ENCODE measurements at regions not wholly inside any gene's neighbourhood (a gene's known extent, or its start where the extent isn't known, plus 50 kb on each side); places are given as distances from the start of the nearest gene placed in this dataset.

GRCh38 chr3:160125258-160125657 is 100.0 kb upstream of the C3orf80 start:
- Histone ChIP-seq H2AFZ (ENCODE audit: low read length) (no peak overlapping the region), H3K27me3 (ENCODE audit: low read length) (no peaks in the 10 kb centered on the region), H3K79me2 (ENCODE audit: low read length) (no peaks in the 10 kb centered on the region), H4K20me1 (ENCODE audit: low read length) (no peaks in the 10 kb centered on the region), H3K36me3 (ENCODE audit: low read depth, low read length) (no peaks in the 10 kb centered on the region), H3K9ac (ENCODE audit: low read length) (no peak overlapping the region), H3F3A (ENCODE audit: low read length, unreplicated experiment) (no peaks in the 10 kb centered on the region), H3K4me3 (ENCODE audit: low read length) (no peak overlapping the region), H3K9me3 (ENCODE audit: low read length) (no peaks in the 10 kb centered on the region), H3K4me2 (ENCODE audit: low read length) (no peak overlapping the region), H3K9me2 (replicated peaks; ENCODE audit: low read length) (no peaks in the 10 kb centered on the region), H3K4me1 (ENCODE audit: insufficient read depth, low read length) (peaks cover 13% of the 10 kb centered on the region), H3K27ac (ENCODE audit: low read length) (no peak overlapping the region)
- BruUV-seq (replicated peaks) = no TSS peak
- TF ChIP-seq EZH2 (IDR thresholded peaks at IDR 0.05; ENCODE audit: low read length, unreplicated experiment) = no peak
- TF ChIP-seq CTCF (conservative IDR thresholded peaks at IDR 0.05; ENCODE audit: low read depth, low read length) = no peak
- TF ChIP-seq EZH2phosphoT487 (IDR thresholded peaks at IDR 0.05; ENCODE audit: borderline replicate concordance, low read length) = no peak
- ChIA-PET POLR2A (ENCODE audit: unreplicated experiment) (interaction anchor here (0.6 kb wide), 1 partner anchor 29 kb away, joined by 3 read pairs; no protein-coding TSS in a partner anchor), CTCF (no interaction called here)
- DNase-seq (no peak), ATAC-seq (no peak)
- intact Hi-C loops (cut with micrococcal nuclease) = no loop called here

GRCh38 chr3:160126051-160126450 is 99.2 kb upstream of the C3orf80 start:
- no peak overlapping the region for H3K27ac ChIP-seq (ENCODE audit: low read length)
- DNase-seq = no peak
- intact Hi-C loops (cut with micrococcal nuclease) = no loop called here
- TF ChIP-seq EZH2 (IDR thresholded peaks at IDR 0.05; ENCODE audit: low read length, unreplicated experiment) (no peak), EZH2phosphoT487 (IDR thresholded peaks at IDR 0.05; ENCODE audit: borderline replicate concordance, low read length) (no peak), CTCF (conservative IDR thresholded peaks at IDR 0.05; ENCODE audit: low read depth, low read length) (no peak)
- H3F3A ChIP-seq (ENCODE audit: low read length, unreplicated experiment) = no peaks in the 10 kb centered on the region
- H3K79me2 ChIP-seq (ENCODE audit: low read length) = no peaks in the 10 kb centered on the region
- peaks cover 14% of the 10 kb centered on the region for H3K4me1 ChIP-seq (ENCODE audit: insufficient read depth, low read length)
- H3K9me2 ChIP-seq (replicated peaks; ENCODE audit: low read length) = no peaks in the 10 kb centered on the region
- H3K27me3 ChIP-seq (ENCODE audit: low read length) = no peaks in the 10 kb centered on the region
- POLR2A ChIA-PET (ENCODE audit: unreplicated experiment) = no interaction called here
- H4K20me1 ChIP-seq (ENCODE audit: low read length) = no peaks in the 10 kb centered on the region
- no peak overlapping the region for H3K4me2 ChIP-seq (ENCODE audit: low read length)
- no peaks in the 10 kb centered on the region for H3K9me3 ChIP-seq (ENCODE audit: low read length)
- H3K9ac ChIP-seq (ENCODE audit: low read length) = no peak overlapping the region
- BruUV-seq (replicated peaks) = no TSS peak
- no peak overlapping the region for H3K4me3 ChIP-seq (ENCODE audit: low read length)
- no peaks in the 10 kb centered on the region for H3K36me3 ChIP-seq (ENCODE audit: low read depth, low read length)
- no peak for ATAC-seq
- CTCF ChIA-PET = no interaction called here
- H2AFZ ChIP-seq (ENCODE audit: low read length) = no peak overlapping the region

GRCh38 chr3:160126761-160127160 is 98.5 kb upstream of the C3orf80 start:
- Histone ChIP-seq H3K9me2 (replicated peaks; ENCODE audit: low read length) (no peaks in the 10 kb centered on the region), H3K4me2 (ENCODE audit: low read length) (no peak overlapping the region), H2AFZ (ENCODE audit: low read length) (no peak overlapping the region), H3F3A (ENCODE audit: low read length, unreplicated experiment) (no peaks in the 10 kb centered on the region), H3K27ac (ENCODE audit: low read length) (no peak overlapping the region), H3K4me3 (ENCODE audit: low read length) (no peak overlapping the region), H3K79me2 (ENCODE audit: low read length) (no peaks in the 10 kb centered on the region), H3K4me1 (ENCODE audit: insufficient read depth, low read length) (peaks cover 14% of the 10 kb centered on the region), H4K20me1 (ENCODE audit: low read length) (no peaks in the 10 kb centered on the region), H3K36me3 (ENCODE audit: low read depth, low read length) (no peaks in the 10 kb centered on the region), H3K27me3 (ENCODE audit: low read length) (no peaks in the 10 kb centered on the region), H3K9ac (ENCODE audit: low read length) (no peak overlapping the region), H3K9me3 (ENCODE audit: low read length) (no peaks in the 10 kb centered on the region)
- TF ChIP-seq EZH2 (IDR thresholded peaks at IDR 0.05; ENCODE audit: low read length, unreplicated experiment) = no peak
- TF ChIP-seq CTCF (conservative IDR thresholded peaks at IDR 0.05; ENCODE audit: low read depth, low read length) = no peak
- no peak for TF ChIP-seq EZH2phosphoT487 (IDR thresholded peaks at IDR 0.05; ENCODE audit: borderline replicate concordance, low read length)
- DNase-seq (no peak), ATAC-seq (no peak)
- no TSS peak for BruUV-seq (replicated peaks)
- intact Hi-C loops (cut with micrococcal nuclease) = no loop called here
- ChIA-PET POLR2A (ENCODE audit: unreplicated experiment) (no interaction called here), CTCF (no interaction called here)
